ENCODE measurements at regions not wholly inside any gene's neighbourhood (a gene's known extent, or its start where the extent isn't known, plus 50 kb on each side); places are given as distances from the start of the nearest gene placed in this dataset.

GRCh38 chr3:59482684-59483083 is 432.9 kb upstream of the CFAP20DC start:
- no peak for DNase-seq (ENCODE audit: missing footprints)
- intact Hi-C loops (cut with DNase I), result no loop called here
- ATAC-seq, result no peak

GRCh38 chr3:59481776-59482400 is 432.1 kb upstream of the CFAP20DC start:
- intact Hi-C loops (cut with DNase I), result no loop called here
- DNase-seq (ENCODE audit: missing footprints) (no peak), ATAC-seq (no peak)

GRCh38 chr3:59480486-59480995 is 430.7 kb upstream of the CFAP20DC start:
- intact Hi-C loops (cut with DNase I), result no loop called here
- DNase-seq (ENCODE audit: missing footprints) (no peak), ATAC-seq (no peak)

GRCh38 chr3:59473636-59474035 is 423.8 kb upstream of the CFAP20DC start:
- intact Hi-C loops (cut with DNase I), result no loop called here
- DNase-seq (ENCODE audit: missing footprints) (no peak), ATAC-seq (no peak)

- intact Hi-C loops (cut with DNase I), result no loop called here
- ATAC-seq (no peak), DNase-seq (ENCODE audit: missing footprints) (no peak)
These were observed 422.7 kb upstream of the CFAP20DC start for GRCh38 chr3:59472541-59472940.

- intact Hi-C loops (cut with DNase I), result no loop called here
These were observed 420.3 kb upstream of the CFAP20DC start for GRCh38 chr3:59469948-59470723.

GRCh38 chr3:59467476-59467875 is 417.7 kb upstream of the CFAP20DC start:
- intact Hi-C loops (cut with DNase I), result no loop called here
- DNase-seq (ENCODE audit: missing footprints) (no peak), ATAC-seq (no peak)

More at GRCh38 chr3:59469948-59470723, 420.3 kb upstream of the CFAP20DC start:
- DNase-seq (ENCODE audit: missing footprints) (no peak), ATAC-seq (no peak)

- ATAC-seq (no peak), DNase-seq (ENCODE audit: missing footprints) (no peak)
- intact Hi-C loops (cut with DNase I), result no loop called here
These were observed 414.4 kb upstream of the CFAP20DC start for GRCh38 chr3:59464187-59464586.

GRCh38 chr3:59463253-59463652 is 413.4 kb upstream of the CFAP20DC start:
- DNase-seq (ENCODE audit: missing footprints) (no peak), ATAC-seq (no peak)
- intact Hi-C loops (cut with DNase I), result no loop called here

- intact Hi-C loops (cut with DNase I), result no loop called here
- ATAC-seq (no peak), DNase-seq (ENCODE audit: missing footprints) (no peak)
These were observed 410.2 kb upstream of the CFAP20DC start for GRCh38 chr3:59460068-59460467.

- ATAC-seq (no peak), DNase-seq (ENCODE audit: missing footprints) (no peak)
- intact Hi-C loops (cut with DNase I), result no loop called here
These were observed 407.1 kb upstream of the CFAP20DC start for GRCh38 chr3:59456852-59457485.

GRCh38 chr3:59451800-59452746 is 402.2 kb upstream of the CFAP20DC start:
- DNase-seq (ENCODE audit: missing footprints) (no peak), ATAC-seq (no peak)
- intact Hi-C loops (cut with DNase I), result no loop called here

- DNase-seq (ENCODE audit: missing footprints), result no peak
- peak; percentile 62 for ATAC-seq
- intact Hi-C loops (cut with DNase I), result no loop called here
These were observed 401.3 kb upstream of the CFAP20DC start for GRCh38 chr3:59450946-59451763.

- intact Hi-C loops (cut with DNase I), result no loop called here
- ATAC-seq (no peak), DNase-seq (ENCODE audit: missing footprints) (no peak)
These were observed 400.6 kb upstream of the CFAP20DC start for GRCh38 chr3:59450437-59450836.

GRCh38 chr3:59446775-59447465 is 397.1 kb upstream of the CFAP20DC start:
- DNase-seq (ENCODE audit: missing footprints) (no peak), ATAC-seq (no peak)
- intact Hi-C loops (cut with DNase I), result no loop called here

- intact Hi-C loops (cut with DNase I), result no loop called here
- DNase-seq (ENCODE audit: missing footprints), result no peak
- no peak for ATAC-seq
These were observed 394.9 kb upstream of the CFAP20DC start for GRCh38 chr3:59444676-59445075.

- no peak for DNase-seq (ENCODE audit: missing footprints)
- ATAC-seq, result no peak
- intact Hi-C loops (cut with DNase I), result no loop called here
These were observed 394.5 kb upstream of the CFAP20DC start for GRCh38 chr3:59444294-59444671.

Measured in Right ventricle myocardium inferior (tissue), 1 donor.